Brain microvascular endothelial cell (primary cell): ENCODE measurements at regions not wholly inside any gene's neighbourhood (a gene's known extent, or its start where the extent isn't known, plus 50 kb on each side); places are given as distances from the start of the nearest gene placed in this dataset.

Experiments used
- DNase-seq: peaks from one replicate; pipeline ENCODE4 v3.0.0-alpha.2; 2020
- H3K27ac ChIP-seq: fragments of 250-450 bp; sonication (Bioruptor Pico); 2 replicates; pipeline ENCODE4 v1.5.1; 2020; ENCODE audit warnings: mild to moderate bottlenecking, moderate library complexity
- H3K27me3 ChIP-seq: fragments of 250-450 bp; sonication (Bioruptor Pico); replicated peaks from 2 replicates; pipeline ENCODE4 v1.5.1; 2020; ENCODE audit warnings: mild to moderate bottlenecking
- H3K36me3 ChIP-seq: fragments of 250-450 bp; sonication (Bioruptor Pico); replicated peaks from 2 replicates; pipeline ENCODE4 v1.5.1; 2020; ENCODE audit warnings: mild to moderate bottlenecking
- H3K4me3 ChIP-seq: 2 replicates; pipeline ENCODE4 v1.5.1; 2011; ENCODE audit warnings: low read depth, mild to moderate bottlenecking, control low read depth, low read length, moderate library complexity
- CTCF ChIP-seq: IDR thresholded peaks from 2 replicates; pipeline ENCODE4 v1.5.1; 2011; ENCODE audit warnings: low read depth, mild to moderate bottlenecking, moderate library complexity, low read length, control low read depth, inconsistent platforms; ENCODE audit errors: missing control alignments
- in situ Hi-C: cut with HindIII; loops from 2 replicates; pipeline ENCODE4 v1.10.0; 2017; ENCODE audit warnings: low sequenced_read_pairs, low pct_ligation_motif_present

- no peak for DNase-seq
- Histone ChIP-seq H3K27ac (no peak overlapping the region), H3K36me3 (no peaks in the 10 kb centered on the region), H3K27me3 (no peaks in the 10 kb centered on the region), H3K4me3 (no peak overlapping the region)
- no peak for TF ChIP-seq CTCF
- in situ Hi-C loops, result no loop called here
These were observed 121.0 kb upstream of the LSM14A start for GRCh38 chr19:34051255-34051654.

GRCh38 chr19:34057155-34057554 lies 115.1 kb upstream of the LSM14A start:
- TF ChIP-seq CTCF, result no peak
- Histone ChIP-seq H3K27ac (no peak overlapping the region), H3K4me3 (no peak overlapping the region), H3K27me3 (no peaks in the 10 kb centered on the region), H3K36me3 (no peaks in the 10 kb centered on the region)
- no peak for DNase-seq
- in situ Hi-C loops, result no loop called here

GRCh38 chr19:34066007-34066643 lies 106.2 kb upstream of the LSM14A start:
- in situ Hi-C loops, result no loop called here
- no peak overlapping the region for H3K27ac ChIP-seq
- H3K27me3 ChIP-seq, result no peaks in the 10 kb centered on the region
- TF ChIP-seq CTCF, result no peak
- DNase-seq, result no peak
- no peaks in the 10 kb centered on the region for H3K36me3 ChIP-seq
- no peak overlapping the region for H3K4me3 ChIP-seq

GRCh38 chr19:34067861-34068271 lies 104.4 kb upstream of the LSM14A start:
- TF ChIP-seq CTCF, result no peak
- Histone ChIP-seq H3K4me3 (no peak overlapping the region), H3K27me3 (no peaks in the 10 kb centered on the region), H3K36me3 (no peaks in the 10 kb centered on the region), H3K27ac (no peak overlapping the region)
- DNase-seq, result peak; percentile 11
- in situ Hi-C loops, result no loop called here

- in situ Hi-C loops, result no loop called here
- Histone ChIP-seq H3K4me3 (no peak overlapping the region), H3K27ac (no peak overlapping the region), H3K36me3 (no peaks in the 10 kb centered on the region), H3K27me3 (no peaks in the 10 kb centered on the region)
- peak; percentile 14 for DNase-seq
- TF ChIP-seq CTCF, result no peak
These were observed 96.6 kb upstream of the LSM14A start for GRCh38 chr19:34075661-34076091.
